SKM-1 treated with dmso at 0.1 percent for 144 hours (cell line): ENCODE measurements at regions not wholly inside any gene's neighbourhood (a gene's known extent, or its start where the extent isn't known, plus 50 kb on each side); places are given as distances from the start of the nearest gene placed in this dataset.

ENCODE experiments used
- DNase-seq: peaks from one replicate; lab custom pipeline; 2025; ENCODE audit not compliant: unreplicated experiment; lab: John Stamatoyannopoulos, UW

DNA sequence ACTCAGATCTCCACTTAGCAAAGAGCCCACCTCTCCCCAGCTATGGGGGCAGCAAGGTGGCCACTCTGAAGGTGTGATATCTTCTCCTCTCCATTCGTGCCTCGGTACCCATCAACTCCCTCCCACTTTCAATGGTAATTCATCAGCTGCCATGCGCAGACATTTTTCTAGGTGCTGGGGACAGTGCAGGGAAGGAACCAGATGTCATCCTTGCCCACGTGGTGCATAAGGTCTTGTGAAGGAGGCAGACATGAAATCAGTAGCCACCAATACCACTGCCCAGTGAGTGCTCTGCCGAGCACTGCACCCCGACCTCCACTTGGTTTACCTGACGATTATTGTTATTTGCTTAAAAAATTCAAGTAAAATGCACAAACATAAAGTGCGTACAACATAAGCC is 76.3 kb upstream of the CSF3R start:
- DNase-seq: no peak

DNA sequence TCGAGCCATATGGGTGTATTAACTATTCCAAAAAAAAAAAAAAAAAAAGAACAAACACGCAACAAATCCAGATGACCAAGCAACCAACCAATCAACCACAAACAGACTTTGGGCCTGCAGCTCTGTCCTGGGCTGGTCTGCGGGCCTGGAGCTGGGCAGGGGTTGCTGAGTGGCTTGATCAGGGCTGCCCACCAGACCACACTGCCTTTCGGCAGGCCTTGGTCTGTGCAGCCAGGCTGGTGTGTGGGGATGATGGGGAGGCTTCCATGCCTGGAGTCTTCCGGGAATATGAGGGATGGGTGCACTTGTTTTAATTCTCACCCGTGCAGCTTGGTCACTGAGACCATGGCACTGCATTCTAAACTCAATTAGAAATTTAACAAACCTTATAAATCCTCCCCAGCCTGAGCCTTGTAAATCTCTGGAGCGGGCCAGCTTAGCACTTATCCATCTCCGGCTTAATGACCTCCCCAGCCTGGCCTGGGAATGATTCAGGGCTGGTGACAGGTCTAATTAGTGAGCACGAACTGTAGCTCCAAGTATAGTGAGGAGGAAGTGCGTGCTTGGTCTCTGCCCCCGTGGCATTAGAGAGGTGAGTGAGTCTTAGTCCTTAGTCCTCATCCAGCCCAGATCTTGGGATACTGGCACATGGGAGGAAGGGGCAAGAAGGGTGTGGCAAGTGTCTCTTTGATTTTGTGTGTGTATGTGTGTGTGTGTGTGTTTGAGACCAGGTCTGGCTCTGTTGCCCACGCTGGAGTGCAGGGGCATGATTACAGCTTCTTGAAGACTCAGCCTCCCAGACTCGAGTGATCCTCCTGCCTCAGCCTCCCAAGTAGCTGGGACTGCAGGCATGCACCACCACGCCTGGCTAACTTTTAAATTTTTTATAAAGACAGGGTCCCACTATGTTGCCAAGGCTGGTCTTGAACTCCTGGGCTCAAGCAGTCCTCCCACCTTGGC is 74.6 kb upstream of the CSF3R start:
- no peak for DNase-seq

DNA sequence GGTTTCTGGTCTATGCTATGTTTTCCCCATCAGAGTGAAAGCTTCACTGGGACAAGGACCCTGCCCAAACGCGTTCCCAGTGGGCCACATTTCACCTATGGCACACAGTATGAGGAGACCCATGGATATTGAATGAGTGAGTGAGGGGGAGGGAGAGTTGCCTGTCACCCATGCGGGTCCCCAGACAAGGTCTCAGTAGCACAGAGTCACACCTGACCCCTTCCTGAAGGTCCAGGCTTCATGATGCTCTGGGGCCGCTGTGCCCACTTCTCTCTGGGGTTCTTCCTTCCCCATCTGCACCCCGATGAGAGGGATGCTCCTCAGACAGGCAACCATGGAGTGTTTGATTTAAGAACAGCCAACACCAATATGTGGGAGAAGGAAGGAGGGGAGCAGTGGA is 72.3 kb upstream of the CSF3R start:
- no peak for DNase-seq

DNA sequence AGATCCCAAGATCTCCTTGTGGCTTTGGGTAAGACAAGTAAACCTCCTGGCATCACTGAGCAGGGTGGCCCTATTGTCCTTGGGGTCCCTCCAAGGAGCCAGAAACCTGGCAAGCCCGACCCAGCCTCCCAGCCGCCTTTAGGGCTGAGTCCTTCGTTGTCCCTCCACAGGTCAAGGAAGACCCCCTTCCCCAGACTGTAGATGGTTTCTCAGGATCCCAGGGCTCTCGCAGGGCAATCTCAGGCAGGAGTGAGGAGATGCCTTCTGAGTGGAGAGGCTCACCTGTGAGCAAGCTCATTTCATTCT is 71.6 kb upstream of the CSF3R start:
- DNase-seq: no peak

DNA sequence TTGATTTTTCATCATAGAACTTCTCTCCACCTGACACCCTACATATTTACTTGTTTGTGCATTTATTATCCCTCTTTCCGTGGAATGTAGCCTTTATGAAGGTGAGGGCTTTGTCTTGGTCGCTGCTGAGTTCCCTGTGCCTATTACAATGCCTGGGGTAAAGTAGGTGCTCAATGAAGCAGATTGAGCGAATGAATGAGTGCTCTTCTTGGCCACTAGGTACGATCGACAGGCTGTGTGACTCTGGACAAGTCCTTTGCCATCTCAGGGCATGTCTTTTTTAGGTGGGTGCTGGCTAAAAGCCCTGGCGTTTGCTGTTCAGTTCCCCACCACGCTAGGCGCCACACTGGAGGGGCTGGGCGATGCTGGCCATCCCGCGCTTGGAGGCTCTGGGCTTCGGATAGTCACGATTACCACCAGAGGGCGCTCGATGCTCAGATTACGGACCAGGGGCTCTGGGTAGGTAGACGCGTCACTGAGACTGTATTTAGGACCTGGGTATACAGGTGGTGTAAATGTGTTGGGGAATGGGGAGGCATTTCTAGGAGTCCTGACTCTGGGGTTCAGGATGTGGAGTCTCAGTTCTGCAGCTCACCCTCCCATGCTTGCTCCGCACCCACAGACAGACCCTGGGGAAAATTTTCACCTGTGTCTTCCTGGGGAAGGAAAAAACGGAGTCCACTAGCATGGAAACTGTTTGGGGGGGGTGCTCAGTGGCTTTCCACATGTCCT is 71.0 kb upstream of the CSF3R start:
- DNase-seq: peak; percentile 48

DNA sequence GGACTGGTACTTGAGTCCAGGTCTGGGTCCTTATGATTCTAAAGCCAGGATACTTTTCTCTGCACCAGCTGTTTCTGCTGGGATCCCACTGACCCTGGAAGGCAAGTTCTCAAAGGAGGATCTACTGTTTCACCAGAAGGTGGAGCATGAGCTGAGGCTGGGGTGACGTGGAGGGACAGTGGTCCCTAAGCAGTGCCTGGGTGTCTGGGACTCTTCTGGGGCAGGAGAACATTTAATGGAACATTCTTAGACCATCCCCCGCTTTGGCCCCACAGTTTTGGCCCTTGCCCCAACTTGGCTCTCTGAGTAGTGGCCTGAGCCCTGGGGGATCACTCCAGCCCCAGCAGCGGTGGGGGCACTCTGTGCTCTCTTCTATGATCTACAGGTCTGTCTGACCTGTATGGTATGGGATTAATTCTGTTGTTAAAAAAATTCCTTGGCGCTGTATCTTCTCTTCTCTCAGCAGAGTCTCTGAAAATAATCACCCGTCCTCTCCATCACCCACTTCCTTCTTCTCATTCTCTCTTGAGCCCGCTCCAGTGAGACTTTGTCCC is 60.3 kb upstream of the CSF3R start:
- DNase-seq: no peak

DNA sequence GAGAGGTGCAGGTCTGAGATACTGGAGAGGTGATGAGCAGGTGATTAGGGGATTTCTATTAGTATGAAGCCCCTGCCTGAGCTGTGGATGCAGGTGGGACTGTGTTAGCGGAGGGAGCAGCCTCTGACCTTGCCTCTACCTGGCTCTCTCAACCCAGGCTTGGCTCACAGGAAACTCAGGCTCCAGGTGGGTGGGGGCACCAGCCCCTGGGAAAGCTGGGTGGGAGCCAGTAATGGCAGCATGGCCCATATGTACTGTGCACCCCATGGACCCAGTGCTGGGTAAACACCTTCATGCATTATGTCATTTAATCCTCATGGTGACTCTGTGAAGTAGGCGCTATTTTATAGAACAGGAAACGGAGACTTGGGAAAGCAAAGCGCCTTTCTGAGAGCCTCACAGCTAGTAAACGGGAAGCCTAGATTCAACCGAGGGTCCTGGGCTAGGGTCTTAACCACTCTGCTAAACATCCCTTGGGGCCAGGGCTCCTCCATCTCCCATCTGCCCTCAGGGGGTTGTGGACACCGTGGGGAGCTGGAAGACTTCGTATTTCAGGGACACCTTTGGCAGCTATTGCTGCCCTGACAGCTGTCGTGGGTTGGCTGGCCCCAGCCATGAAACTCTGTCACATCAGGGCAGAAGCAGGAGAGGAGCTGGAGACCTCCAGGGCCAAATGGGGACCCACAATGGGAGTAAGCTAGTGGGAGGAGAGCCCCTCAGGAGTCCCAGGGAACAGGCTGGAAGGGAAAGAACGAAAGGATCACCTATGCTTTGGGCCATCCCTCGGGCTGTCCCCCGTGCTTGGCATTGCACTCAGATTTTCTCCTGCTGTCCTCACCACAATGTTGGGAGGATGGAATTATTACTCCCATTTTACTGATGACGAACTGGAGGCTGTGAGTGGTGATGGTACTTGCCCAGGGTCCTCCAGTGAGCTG is 59.6 kb upstream of the CSF3R start:
- no peak for DNase-seq

DNA sequence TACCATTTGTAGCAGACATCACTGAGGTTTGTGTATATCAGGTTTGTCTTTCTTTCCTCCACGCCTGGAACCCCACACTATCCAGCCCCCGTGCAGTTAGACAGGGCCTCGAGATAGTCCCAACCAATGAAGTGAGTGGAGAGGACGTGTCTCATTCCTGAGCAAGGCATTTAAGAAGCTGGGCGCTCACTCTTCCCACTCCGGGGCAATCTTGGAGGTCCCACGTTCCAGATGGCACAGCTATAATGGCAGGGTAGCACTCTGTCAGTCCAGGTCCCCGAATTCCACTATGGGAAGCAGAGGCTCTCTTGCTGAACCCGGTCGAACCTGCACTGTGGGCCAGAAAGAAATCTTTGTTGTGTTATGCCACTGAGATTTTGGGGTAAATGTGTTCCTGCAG is 57.3 kb upstream of the CSF3R start:
- DNase-seq: no peak

DNA sequence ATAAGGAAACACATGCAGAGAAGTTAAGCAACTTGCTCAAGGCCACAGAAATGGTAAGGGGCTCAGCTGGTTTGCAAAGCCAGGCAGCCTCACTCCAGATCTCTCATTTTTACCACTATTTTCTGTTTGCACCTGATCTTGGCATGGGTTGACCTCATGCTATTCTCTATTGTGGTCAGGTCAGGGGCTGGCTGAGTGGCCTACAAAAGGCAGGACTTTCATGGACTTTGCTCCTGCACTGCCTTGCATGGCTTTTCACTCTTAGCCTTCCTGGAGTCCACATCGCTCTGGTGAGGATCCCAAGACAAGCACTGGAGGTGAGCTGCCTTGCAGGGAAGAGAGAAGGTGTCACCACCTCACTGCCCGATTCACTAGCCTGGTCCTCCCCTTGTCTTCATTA is 56.8 kb upstream of the CSF3R start:
- DNase-seq: no peak

DNA sequence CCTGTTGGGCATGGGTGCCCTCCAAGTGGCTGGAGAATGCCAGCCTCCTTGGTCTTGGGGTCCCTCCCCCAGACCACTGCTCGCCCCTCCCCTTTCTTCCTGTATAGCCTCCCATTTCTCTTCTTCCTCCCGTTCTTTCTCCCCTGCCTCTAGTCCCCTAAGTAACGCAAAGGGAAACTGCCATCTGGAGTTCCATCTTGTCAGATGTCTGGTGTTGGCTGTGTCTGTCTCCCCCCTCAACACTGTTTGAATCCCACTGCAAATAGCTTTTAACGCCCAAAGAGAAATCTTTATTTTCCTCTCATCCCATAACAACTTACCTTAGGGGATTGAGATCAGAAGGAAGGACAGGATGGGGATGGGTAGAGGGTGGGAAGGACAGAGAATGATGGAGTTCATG is 55.3 kb upstream of the CSF3R start:
- DNase-seq: no peak

DNA sequence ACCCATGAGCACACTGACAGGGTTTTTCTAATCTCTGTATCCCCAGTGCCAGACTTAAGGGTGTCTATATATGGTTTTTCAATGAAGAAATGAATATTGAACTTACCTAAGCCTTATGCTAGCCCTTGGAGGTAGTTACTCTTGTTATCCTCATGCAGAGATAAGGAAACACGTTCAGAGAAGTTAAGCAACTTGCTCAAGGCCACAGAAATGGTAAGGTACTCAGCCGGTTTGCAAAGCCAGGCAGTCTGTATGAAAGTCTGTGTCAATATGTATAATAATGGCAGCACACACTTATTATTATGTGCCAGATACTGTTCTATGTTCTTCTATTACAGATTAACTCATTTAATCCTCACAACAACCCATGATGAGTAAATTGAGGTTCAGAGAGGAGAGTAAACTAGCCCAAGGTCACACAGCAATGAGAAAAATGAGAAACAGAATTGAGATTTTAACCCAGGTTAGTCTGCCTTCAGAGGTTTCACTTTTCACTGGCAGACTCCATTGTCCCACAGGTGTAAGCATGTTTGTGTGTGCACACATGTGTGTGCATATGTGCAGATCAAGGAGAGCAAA is 54.6 kb upstream of the CSF3R start:
- DNase-seq: no peak

DNA sequence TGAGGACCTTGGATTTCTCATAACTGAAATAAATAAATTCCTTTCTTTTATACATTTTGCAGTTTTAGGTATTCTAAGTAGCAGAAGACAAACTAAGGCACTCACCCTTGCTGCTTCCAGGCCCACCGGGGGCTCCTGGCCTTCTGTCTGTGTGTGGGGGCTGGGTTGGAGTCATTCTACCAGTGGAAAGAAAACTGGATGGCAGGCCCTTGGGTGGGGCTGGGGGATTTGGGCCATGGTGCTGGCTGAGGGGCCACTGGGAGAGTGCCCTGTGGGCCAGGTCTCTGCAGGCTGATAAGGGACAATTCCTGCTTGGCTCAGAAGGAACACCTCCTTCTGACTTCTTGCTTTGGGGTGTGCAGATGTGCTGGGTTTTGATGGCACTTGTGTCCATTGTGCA is 54.0 kb upstream of the CSF3R start:
- no peak for DNase-seq

DNA sequence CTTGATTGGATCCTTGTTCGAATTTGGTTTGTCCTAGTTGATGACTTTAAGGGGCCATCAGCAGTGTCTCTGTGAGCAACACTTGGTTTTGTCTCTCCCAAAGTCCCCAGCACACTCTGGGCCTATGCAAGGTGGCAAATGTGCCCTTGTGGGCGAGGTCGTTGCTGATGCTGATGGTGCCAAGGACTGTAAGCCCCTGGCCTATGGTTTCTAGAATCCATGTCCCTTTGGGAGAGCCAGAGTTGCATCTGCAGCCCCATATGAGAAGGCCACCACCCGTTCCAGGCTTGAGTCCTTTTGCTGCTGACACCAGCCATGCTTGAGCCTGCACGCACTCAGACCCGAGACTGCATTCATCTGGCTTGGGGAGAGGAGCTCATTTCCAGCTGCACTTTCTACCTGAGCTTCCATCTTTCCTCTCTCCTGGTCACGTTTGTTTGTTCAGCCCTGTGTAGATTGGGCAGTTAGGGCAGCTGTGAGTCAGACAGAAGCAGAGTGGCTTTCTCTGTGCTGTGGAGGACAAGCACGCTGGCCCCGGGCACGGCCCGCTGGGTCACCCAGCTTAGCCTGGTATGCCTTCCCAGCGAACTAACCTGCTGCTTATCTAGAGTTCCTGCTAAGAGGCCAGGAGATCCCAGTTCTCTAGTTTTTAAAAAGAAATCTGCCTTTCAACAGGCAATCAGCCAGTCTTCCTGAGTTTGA is 52.1 kb upstream of the CSF3R start:
- DNase-seq: no peak

DNA sequence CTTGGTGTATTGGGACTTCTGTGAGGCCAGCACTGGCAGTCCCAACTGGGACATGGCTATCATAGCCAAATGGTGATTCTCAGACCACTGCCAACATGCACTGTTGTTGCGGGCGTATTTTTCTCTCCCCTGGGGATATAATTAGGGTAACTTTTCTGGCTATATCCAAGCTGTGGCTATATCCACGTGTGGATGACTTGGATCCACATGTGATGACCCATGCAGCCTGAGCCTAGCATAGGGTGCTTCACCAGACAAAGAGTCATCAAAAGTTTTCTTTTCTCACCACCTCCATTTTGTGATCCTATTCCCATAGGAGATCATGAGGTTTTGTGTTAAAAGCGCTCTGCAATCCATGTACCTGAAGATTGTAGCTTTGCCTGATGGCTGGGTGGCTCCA is 51.2 kb upstream of the CSF3R start:
- DNase-seq: no peak

DNA sequence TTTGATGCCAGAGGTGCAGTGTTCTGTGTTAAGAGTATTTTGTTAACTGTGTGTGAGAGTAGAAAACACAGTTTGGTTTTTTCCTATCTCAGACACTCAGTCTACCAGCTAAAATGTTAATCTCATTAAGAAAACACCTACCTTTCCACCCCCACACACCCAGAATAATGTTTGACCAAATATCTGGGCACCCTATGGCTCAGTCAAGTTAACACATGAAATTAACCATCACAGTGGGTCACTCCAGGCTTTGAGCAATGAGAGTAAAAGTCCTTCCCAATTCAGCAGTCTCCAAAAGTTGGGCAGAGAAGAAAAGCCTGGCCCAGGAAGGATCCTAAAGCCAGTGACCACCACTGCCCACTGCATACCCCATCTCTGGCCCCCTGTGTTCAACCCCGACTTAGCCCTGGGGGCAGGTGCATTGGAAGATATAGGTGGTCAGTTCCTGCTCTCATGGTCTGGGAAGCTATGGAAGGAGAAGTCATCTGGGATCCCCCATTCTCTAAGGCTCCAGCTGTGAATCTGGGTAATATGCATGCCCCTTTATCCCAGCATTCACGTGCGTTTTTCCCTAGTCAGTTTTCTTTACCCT is 50.2 kb upstream of the CSF3R start:
- DNase-seq: no peak
